ENCODE measurements at regions not wholly inside any gene's neighbourhood (a gene's known extent, or its start where the extent isn't known, plus 50 kb on each side); places are given as distances from the start of the nearest gene placed in this dataset.

GRCh38 chr1:90835661-90836344, 118.7 kb upstream of the BARHL2 start:
- peak overlapping the region; percentile 50 for H3K4me3 ChIP-seq

GRCh38 chr1:90834886-90835660, 118.0 kb upstream of the BARHL2 start:
- H4K20me1 ChIP-seq (ENCODE audit: insufficient read depth), result no peaks in the 10 kb centered on the region
- DNase-seq, result peak; percentile 47
- peaks cover 65% of the 10 kb centered on the region for H3K27me3 ChIP-seq (replicated peaks; ENCODE audit: insufficient read depth)
- peak overlapping the region; percentile 49 for H2AFZ ChIP-seq
- no peak overlapping the region for H3K9ac ChIP-seq
- in situ Hi-C loops (cut with MboI), result no loop called here
- no peaks in the 10 kb centered on the region for H3K79me2 ChIP-seq (ENCODE audit: insufficient read depth)
- no peak overlapping the region for H3K4me2 ChIP-seq (ENCODE audit: unreplicated experiment)
- TF ChIP-seq EZH2 (IDR thresholded peaks at IDR 0.05; ENCODE audit: insufficient read depth, poor library complexity, severe bottlenecking), result peak; percentile 92
- TF ChIP-seq EZH2phosphoT487 (IDR thresholded peaks at IDR 0.05; ENCODE audit: insufficient read depth, low read depth), result no peak
- H3K27ac ChIP-seq, result no peak overlapping the region
- H3K9me3 ChIP-seq (ENCODE audit: low read depth), result no peaks in the 10 kb centered on the region
- WGBS, 2 experiments (ENCODE audit: low coverage in 1 of 2, low lambda C conversion rate in 2 of 2, missing lambda C conversion rate in 2 of 2), result 15 to 16% methylated on average over 34 to 38 of the region's 40 CpGs
- no peaks in the 10 kb centered on the region for H3F3A ChIP-seq (ENCODE audit: insufficient read depth)
- no peaks in the 10 kb centered on the region for H3K9me2 ChIP-seq (ENCODE audit: insufficient read depth)
- peak overlapping the region; percentile 50 for H3K4me3 ChIP-seq
- H3K4me1 ChIP-seq (ENCODE audit: insufficient read depth), result no peaks in the 10 kb centered on the region; the same call in 1 of the 2 replicates
- no peaks in the 10 kb centered on the region for H3K36me3 ChIP-seq (ENCODE audit: low read depth)

More at GRCh38 chr1:90835661-90836344, 118.7 kb upstream of the BARHL2 start:
- H3K4me1 ChIP-seq (ENCODE audit: insufficient read depth), result no peaks in the 10 kb centered on the region; the same call in 1 of the 2 replicates
- in situ Hi-C loops (cut with MboI), result no loop called here
- H3K9me2 ChIP-seq (ENCODE audit: insufficient read depth), result no peaks in the 10 kb centered on the region
- no peaks in the 10 kb centered on the region for H4K20me1 ChIP-seq (ENCODE audit: insufficient read depth)
- H3K27me3 ChIP-seq (replicated peaks; ENCODE audit: insufficient read depth), result peaks cover 64% of the 10 kb centered on the region
- H3K9ac ChIP-seq, result no peak overlapping the region
- TF ChIP-seq EZH2 (IDR thresholded peaks at IDR 0.05; ENCODE audit: insufficient read depth, poor library complexity, severe bottlenecking) (no peak), EZH2phosphoT487 (IDR thresholded peaks at IDR 0.05; ENCODE audit: insufficient read depth, low read depth) (no peak)
- H3K4me2 ChIP-seq (ENCODE audit: unreplicated experiment), result peak overlapping the region; percentile 38
- H3K36me3 ChIP-seq (ENCODE audit: low read depth), result no peaks in the 10 kb centered on the region
- no peaks in the 10 kb centered on the region for H3K9me3 ChIP-seq (ENCODE audit: low read depth)
- peak overlapping the region; percentile 49 for H2AFZ ChIP-seq
- 9 to 13% methylated on average over 35 to 59 of the region's 59 CpGs for WGBS, 2 experiments (ENCODE audit: low coverage in 1 of 2, low lambda C conversion rate in 2 of 2, missing lambda C conversion rate in 2 of 2)
- peak; percentile 14 for DNase-seq
- H3F3A ChIP-seq (ENCODE audit: insufficient read depth), result no peaks in the 10 kb centered on the region
- no peaks in the 10 kb centered on the region for H3K79me2 ChIP-seq (ENCODE audit: insufficient read depth)
- no peak overlapping the region for H3K27ac ChIP-seq

- H3F3A ChIP-seq (ENCODE audit: insufficient read depth), result no peaks in the 10 kb centered on the region
- no peak overlapping the region for H3K9ac ChIP-seq
- H3K9me2 ChIP-seq (ENCODE audit: insufficient read depth), result no peaks in the 10 kb centered on the region
- no peak overlapping the region for H3K4me3 ChIP-seq
- TF ChIP-seq EZH2phosphoT487 (IDR thresholded peaks at IDR 0.05; ENCODE audit: insufficient read depth, low read depth) (no peak), EZH2 (IDR thresholded peaks at IDR 0.05; ENCODE audit: insufficient read depth, poor library complexity, severe bottlenecking) (no peak)
- DNase-seq, result no peak
- H3K27me3 ChIP-seq (replicated peaks; ENCODE audit: insufficient read depth), result peaks cover 61% of the 10 kb centered on the region
- H2AFZ ChIP-seq, result no peak overlapping the region
- no peaks in the 10 kb centered on the region for H3K36me3 ChIP-seq (ENCODE audit: low read depth)
- H3K27ac ChIP-seq, result no peak overlapping the region
- no peaks in the 10 kb centered on the region; the same call in 1 of the 2 replicates for H3K4me1 ChIP-seq (ENCODE audit: insufficient read depth)
- H4K20me1 ChIP-seq (ENCODE audit: insufficient read depth), result no peaks in the 10 kb centered on the region
- no peaks in the 10 kb centered on the region for H3K79me2 ChIP-seq (ENCODE audit: insufficient read depth)
- H3K9me3 ChIP-seq (ENCODE audit: low read depth), result no peaks in the 10 kb centered on the region
- in situ Hi-C loops (cut with MboI), result no loop called here
- WGBS, 2 experiments (ENCODE audit: low coverage in 1 of 2, low lambda C conversion rate in 2 of 2, missing lambda C conversion rate in 2 of 2), result 44 to 48% methylated on average over 23 of the region's 23 CpGs
- H3K4me2 ChIP-seq (ENCODE audit: unreplicated experiment), result no peak overlapping the region
Measured at GRCh38 chr1:90834354-90834885, 117.3 kb upstream of the BARHL2 start.

GRCh38 chr1:90833466-90834110, 116.5 kb upstream of the BARHL2 start:
- H3K36me3 ChIP-seq (ENCODE audit: low read depth), result no peaks in the 10 kb centered on the region
- H3K79me2 ChIP-seq (ENCODE audit: insufficient read depth), result no peaks in the 10 kb centered on the region
- WGBS, 2 experiments (ENCODE audit: low coverage in 1 of 2, low lambda C conversion rate in 2 of 2, missing lambda C conversion rate in 2 of 2), result 45 to 54% methylated on average over 6 of the region's 6 CpGs
- no peak overlapping the region for H3K27ac ChIP-seq
- H3K4me3 ChIP-seq, result no peak overlapping the region
- no peaks in the 10 kb centered on the region for H3F3A ChIP-seq (ENCODE audit: insufficient read depth)
- in situ Hi-C loops (cut with MboI), result no loop called here
- no peaks in the 10 kb centered on the region; the same call in 1 of the 2 replicates for H3K4me1 ChIP-seq (ENCODE audit: insufficient read depth)
- H2AFZ ChIP-seq, result no peak overlapping the region
- DNase-seq, result no peak
- no peaks in the 10 kb centered on the region for H4K20me1 ChIP-seq (ENCODE audit: insufficient read depth)
- peaks cover 64% of the 10 kb centered on the region for H3K27me3 ChIP-seq (replicated peaks; ENCODE audit: insufficient read depth)
- no peak overlapping the region for H3K9ac ChIP-seq
- no peaks in the 10 kb centered on the region for H3K9me3 ChIP-seq (ENCODE audit: low read depth)
- no peak overlapping the region for H3K4me2 ChIP-seq (ENCODE audit: unreplicated experiment)
- no peak for TF ChIP-seq EZH2 (IDR thresholded peaks at IDR 0.05; ENCODE audit: insufficient read depth, poor library complexity, severe bottlenecking)
- no peak for TF ChIP-seq EZH2phosphoT487 (IDR thresholded peaks at IDR 0.05; ENCODE audit: insufficient read depth, low read depth)
- no peaks in the 10 kb centered on the region for H3K9me2 ChIP-seq (ENCODE audit: insufficient read depth)
